WTC11 (cell line): ENCODE measurements at regions not wholly inside any gene's neighbourhood (a gene's known extent, or its start where the extent isn't known, plus 50 kb on each side); places are given as distances from the start of the nearest gene placed in this dataset.

Experiments
- ATAC-seq: fragments of 200-7000 bp; cut with Tn5 transposase; 2 replicates; pipeline ENCODE4 v1.10.0; 2021; ENCODE audit warnings: mild to moderate bottlenecking, moderate library complexity
- CTCF ChIA-PET: fragments of 300-600 bp; sonication (Branson Sonifier 250); formaldehyde crosslinking; loops from one replicate; lab custom pipeline; 2021; ENCODE audit warnings: antibody characterized with exemption; lab: Charles Lee
- POLR2A ChIA-PET: fragments of 350-600 bp; sonication (Branson Sonifier 250); formaldehyde crosslinking; loops from one replicate; lab custom pipeline; 2021; ENCODE audit warnings: antibody characterized with exemption; lab: Charles Lee
- DNase-seq: peaks from one replicate; pipeline ENCODE4 v3.0.0; 2021; ENCODE audit warnings: low spot score
- H3K27ac Mint-ChIP-seq: 2 replicates; pipeline ENCODE4 v1.8.0; 2021; ENCODE audit warnings: mixed read lengths
- H3K27me3 Mint-ChIP-seq: 2 replicates; pipeline ENCODE4 v1.8.0; 2021; ENCODE audit warnings: low read depth, mild to moderate bottlenecking, moderate library complexity, mixed read lengths
- H3K36me3 Mint-ChIP-seq: 2 replicates; pipeline ENCODE4 v1.8.0; 2021; ENCODE audit warnings: mixed read lengths
- H3K4me1 Mint-ChIP-seq: 2 replicates; pipeline ENCODE4 v1.8.0; 2022; ENCODE audit warnings: mixed read lengths
- H3K4me3 Mint-ChIP-seq: 2 replicates; pipeline ENCODE4 v1.8.0; 2021; ENCODE audit warnings: mild to moderate bottlenecking, moderate library complexity, mixed read lengths
- H3K9me3 Mint-ChIP-seq: 2 replicates; pipeline ENCODE4 v1.8.0; 2021; ENCODE audit warnings: mixed read lengths
- EMX1 ChIP-seq: fragments of 250-450 bp; sonication (Bioruptor Pico); IDR thresholded peaks from 2 replicates; pipeline ENCODE4 v1.8.0; 2021; ENCODE audit warnings: mild to moderate bottlenecking
- GTF2I ChIP-seq: fragments of 250-450 bp; sonication (Bioruptor Pico); conservative IDR thresholded peaks from 2 replicates; pipeline ENCODE4 v1.4.0; 2021; ENCODE audit warnings: mild to moderate bottlenecking
- PRRX2 ChIP-seq: fragments of 250-450 bp; sonication (Bioruptor Pico); IDR thresholded peaks from 2 replicates; pipeline ENCODE4 v1.8.0; 2021; ENCODE audit warnings: mild to moderate bottlenecking
- TEAD1 ChIP-seq: sonication (generic); formaldehyde crosslinking; IDR thresholded peaks from 2 replicates; pipeline ENCODE4 v1.8.0; 2022; ENCODE audit warnings: mild to moderate bottlenecking, missing genetic modification reagents
- ZBTB21 ChIP-seq: sonication (generic); formaldehyde crosslinking; IDR thresholded peaks from 2 replicates; pipeline ENCODE4 v1.8.1; 2023; ENCODE audit warnings: mild to moderate bottlenecking, missing genetic modification reagents, borderline replicate concordance
- ZNF121 ChIP-seq: sonication (generic); formaldehyde crosslinking; IDR thresholded peaks from 2 replicates; pipeline ENCODE4 v1.8.0; 2023; ENCODE audit warnings: missing genetic modification reagents
- ZNF232 ChIP-seq: sonication (generic); formaldehyde crosslinking; IDR thresholded peaks from 2 replicates; pipeline ENCODE4 v1.8.0; 2022; ENCODE audit warnings: mild to moderate bottlenecking, missing genetic modification reagents
- TF ChIP-seq, protein P1 (sequence below): fragments of 250-450 bp; sonication (Bioruptor Pico); IDR thresholded peaks from 2 replicates; pipeline ENCODE4 v1.9.0; 2021; ENCODE audit warnings: mild to moderate bottlenecking
- TF ChIP-seq, protein P2 (sequence below): sonication (generic); formaldehyde crosslinking; IDR thresholded peaks from 2 replicates; pipeline ENCODE4 v1.8.1; 2023; ENCODE audit warnings: mild to moderate bottlenecking, missing genetic modification reagents, moderate library complexity
- TF ChIP-seq, protein P3 (sequence below): fragments of 250-450 bp; sonication (Bioruptor Pico); IDR thresholded peaks from 2 replicates; pipeline ENCODE4 v1.9.0; 2021; ENCODE audit warnings: moderate library complexity, mild to moderate bottlenecking, inconsistent platforms, borderline replicate concordance
- TF ChIP-seq, protein P4 (sequence below): sonication (generic); formaldehyde crosslinking; IDR thresholded peaks from 2 replicates; pipeline ENCODE4 v1.8.1; 2022; ENCODE audit warnings: mild to moderate bottlenecking, missing genetic modification reagents, moderate library complexity, borderline replicate concordance
- TF ChIP-seq, protein P5 (sequence below): sonication (generic); formaldehyde crosslinking; IDR thresholded peaks from 2 replicates; pipeline ENCODE4 v1.8.1; 2023; ENCODE audit warnings: mild to moderate bottlenecking, missing genetic modification reagents, moderate library complexity
- TF ChIP-seq, protein P6 (sequence below): fragments of 250-450 bp; sonication (Bioruptor Pico); IDR thresholded peaks from 2 replicates; pipeline ENCODE4 v1.9.0; 2021; ENCODE audit warnings: mild to moderate bottlenecking, borderline replicate concordance
- TF ChIP-seq, protein P7 (sequence below): sonication (generic); formaldehyde crosslinking; IDR thresholded peaks from 2 replicates; pipeline ENCODE4 v1.8.0; 2023; ENCODE audit warnings: missing genetic modification reagents, mild to moderate bottlenecking, borderline replicate concordance
- TF ChIP-seq, protein P8 (sequence below): sonication (generic); formaldehyde crosslinking; IDR thresholded peaks from 2 replicates; pipeline ENCODE4 v1.8.0; 2022; ENCODE audit warnings: mild to moderate bottlenecking, missing genetic modification reagents

DNA sequence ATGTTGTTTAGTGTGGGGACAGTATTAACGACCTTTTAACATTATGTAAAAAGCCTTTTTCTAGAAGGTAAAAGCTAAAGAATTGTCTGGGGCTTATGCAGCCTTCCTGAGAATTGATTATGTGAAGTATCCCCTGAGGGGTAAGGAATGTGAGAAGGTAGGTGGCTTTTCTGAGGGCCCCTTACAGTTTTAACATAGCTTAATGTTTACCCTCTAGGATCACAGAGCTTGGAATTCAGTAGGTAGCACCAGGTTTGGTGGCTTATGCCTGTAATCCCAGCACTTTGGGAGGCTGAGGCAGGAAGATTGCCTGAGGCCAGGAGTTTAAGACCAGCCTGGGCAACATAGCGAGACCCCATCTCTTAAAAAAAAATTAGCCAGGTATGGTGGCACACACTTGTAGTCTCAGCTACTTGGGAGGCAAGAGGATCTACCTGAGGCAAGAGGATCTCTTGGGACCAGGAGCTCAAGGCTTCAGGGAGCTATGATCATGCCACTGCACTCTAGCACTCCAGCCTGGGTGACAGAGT lies 101.3 kb downstream of the OLFM4 start:
- no peak overlapping the region for H3K4me3 Mint-ChIP-seq
- ChIA-PET CTCF (interaction anchor here (1.0 to 2.0 kb wide), 5 partner anchors 22 to 283 kb away, joined by 3 to 7 read pairs (median 5); no protein-coding TSS in a partner anchor), POLR2A (no interaction called here)
- TF ChIP-seq, protein P1, sequence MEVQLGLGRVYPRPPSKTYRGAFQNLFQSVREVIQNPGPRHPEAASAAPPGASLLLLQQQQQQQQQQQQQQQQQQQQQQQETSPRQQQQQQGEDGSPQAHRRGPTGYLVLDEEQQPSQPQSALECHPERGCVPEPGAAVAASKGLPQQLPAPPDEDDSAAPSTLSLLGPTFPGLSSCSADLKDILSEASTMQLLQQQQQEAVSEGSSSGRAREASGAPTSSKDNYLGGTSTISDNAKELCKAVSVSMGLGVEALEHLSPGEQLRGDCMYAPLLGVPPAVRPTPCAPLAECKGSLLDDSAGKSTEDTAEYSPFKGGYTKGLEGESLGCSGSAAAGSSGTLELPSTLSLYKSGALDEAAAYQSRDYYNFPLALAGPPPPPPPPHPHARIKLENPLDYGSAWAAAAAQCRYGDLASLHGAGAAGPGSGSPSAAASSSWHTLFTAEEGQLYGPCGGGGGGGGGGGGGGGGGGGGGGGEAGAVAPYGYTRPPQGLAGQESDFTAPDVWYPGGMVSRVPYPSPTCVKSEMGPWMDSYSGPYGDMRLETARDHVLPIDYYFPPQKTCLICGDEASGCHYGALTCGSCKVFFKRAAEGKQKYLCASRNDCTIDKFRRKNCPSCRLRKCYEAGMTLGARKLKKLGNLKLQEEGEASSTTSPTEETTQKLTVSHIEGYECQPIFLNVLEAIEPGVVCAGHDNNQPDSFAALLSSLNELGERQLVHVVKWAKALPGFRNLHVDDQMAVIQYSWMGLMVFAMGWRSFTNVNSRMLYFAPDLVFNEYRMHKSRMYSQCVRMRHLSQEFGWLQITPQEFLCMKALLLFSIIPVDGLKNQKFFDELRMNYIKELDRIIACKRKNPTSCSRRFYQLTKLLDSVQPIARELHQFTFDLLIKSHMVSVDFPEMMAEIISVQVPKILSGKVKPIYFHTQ = no peak
- TF ChIP-seq EMX1 = no peak
- TF ChIP-seq, protein P2, sequence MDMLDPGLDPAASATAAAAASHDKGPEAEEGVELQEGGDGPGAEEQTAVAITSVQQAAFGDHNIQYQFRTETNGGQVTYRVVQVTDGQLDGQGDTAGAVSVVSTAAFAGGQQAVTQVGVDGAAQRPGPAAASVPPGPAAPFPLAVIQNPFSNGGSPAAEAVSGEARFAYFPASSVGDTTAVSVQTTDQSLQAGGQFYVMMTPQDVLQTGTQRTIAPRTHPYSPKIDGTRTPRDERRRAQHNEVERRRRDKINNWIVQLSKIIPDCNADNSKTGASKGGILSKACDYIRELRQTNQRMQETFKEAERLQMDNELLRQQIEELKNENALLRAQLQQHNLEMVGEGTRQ (CRISPR knock-in tag) = no peak
- no peak for TF ChIP-seq PRRX2 (CRISPR knock-in tag)
- peak; percentile 78; the same call in 1 of the 2 replicates for TF ChIP-seq ZNF121 (CRISPR knock-in tag)
- TF ChIP-seq, protein P3, sequence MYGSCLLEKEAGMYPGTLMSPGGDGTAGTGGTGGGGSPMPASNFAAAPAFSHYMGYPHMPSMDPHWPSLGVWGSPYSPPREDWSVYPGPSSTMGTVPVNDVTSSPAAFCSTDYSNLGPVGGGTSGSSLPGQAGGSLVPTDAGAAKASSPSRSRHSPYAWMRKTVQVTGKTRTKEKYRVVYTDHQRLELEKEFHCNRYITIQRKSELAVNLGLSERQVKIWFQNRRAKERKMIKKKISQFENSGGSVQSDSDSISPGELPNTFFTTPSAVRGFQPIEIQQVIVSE (CRISPR knock-in tag) = no peak
- TF ChIP-seq GTF2I (CRISPR knock-in tag) = peak; percentile 64; the same call in 1 of the 2 replicates
- TF ChIP-seq, all 79 proteins: peak for 2
- Mint-ChIP-seq H3K9me3 (peaks cover 13% of the 10 kb centered on the region), H3K4me1 (peaks cover 8% of the 10 kb centered on the region), H3K27ac (no peak overlapping the region), H3K36me3 (no peaks in the 10 kb centered on the region), H3K27me3 (peaks cover 10% of the 10 kb centered on the region)
- DNase-seq = no peak
- ATAC-seq = peak; percentile 90

DNA sequence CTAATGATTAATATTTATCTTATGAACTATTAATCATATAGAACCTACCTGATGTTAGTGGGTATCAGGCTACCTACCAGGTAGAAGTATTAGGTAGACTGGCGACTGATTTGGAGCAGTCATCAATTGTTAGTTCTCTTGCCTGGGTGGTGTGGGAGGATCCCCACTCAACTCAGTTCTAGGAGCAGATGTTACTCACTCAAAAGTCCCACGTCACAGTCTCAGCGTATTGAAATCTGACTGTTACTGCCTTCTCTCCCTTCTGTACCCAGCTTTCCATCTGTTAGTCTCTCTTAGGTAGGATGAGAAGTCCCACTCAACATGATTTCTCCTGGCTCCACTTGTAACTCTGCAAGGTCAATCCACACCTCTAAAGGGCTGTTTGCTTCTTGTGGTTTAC lies 102.7 kb downstream of the OLFM4 start:
- DNase-seq (no peak), ATAC-seq (no peak)
- H3K27ac Mint-ChIP-seq = no peak overlapping the region
- H3K9me3 Mint-ChIP-seq = peaks cover 13% of the 10 kb centered on the region
- H3K27me3 Mint-ChIP-seq = peaks cover 5% of the 10 kb centered on the region; the same call in 1 of the 2 replicates
- CTCF ChIA-PET = no interaction called here
- H3K4me3 Mint-ChIP-seq = no peak overlapping the region
- no peaks in the 10 kb centered on the region for H3K36me3 Mint-ChIP-seq
- POLR2A ChIA-PET = no interaction called here
- H3K4me1 Mint-ChIP-seq = peaks cover 8% of the 10 kb centered on the region
- TF ChIP-seq ZNF232 (CRISPR knock-in tag) (no peak), ZBTB21 (CRISPR knock-in tag) (no peak), TEAD1 (CRISPR knock-in tag) (no peak), EMX1 (no peak)
- TF ChIP-seq, protein P4, sequence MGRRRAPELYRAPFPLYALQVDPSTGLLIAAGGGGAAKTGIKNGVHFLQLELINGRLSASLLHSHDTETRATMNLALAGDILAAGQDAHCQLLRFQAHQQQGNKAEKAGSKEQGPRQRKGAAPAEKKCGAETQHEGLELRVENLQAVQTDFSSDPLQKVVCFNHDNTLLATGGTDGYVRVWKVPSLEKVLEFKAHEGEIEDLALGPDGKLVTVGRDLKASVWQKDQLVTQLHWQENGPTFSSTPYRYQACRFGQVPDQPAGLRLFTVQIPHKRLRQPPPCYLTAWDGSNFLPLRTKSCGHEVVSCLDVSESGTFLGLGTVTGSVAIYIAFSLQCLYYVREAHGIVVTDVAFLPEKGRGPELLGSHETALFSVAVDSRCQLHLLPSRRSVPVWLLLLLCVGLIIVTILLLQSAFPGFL (CRISPR knock-in tag) = no peak
- TF ChIP-seq, protein P5, sequence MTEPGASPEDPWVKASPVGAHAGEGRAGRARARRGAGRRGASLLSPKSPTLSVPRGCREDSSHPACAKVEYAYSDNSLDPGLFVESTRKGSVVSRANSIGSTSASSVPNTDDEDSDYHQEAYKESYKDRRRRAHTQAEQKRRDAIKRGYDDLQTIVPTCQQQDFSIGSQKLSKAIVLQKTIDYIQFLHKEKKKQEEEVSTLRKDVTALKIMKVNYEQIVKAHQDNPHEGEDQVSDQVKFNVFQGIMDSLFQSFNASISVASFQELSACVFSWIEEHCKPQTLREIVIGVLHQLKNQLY = no peak
- TF ChIP-seq, protein P6, sequence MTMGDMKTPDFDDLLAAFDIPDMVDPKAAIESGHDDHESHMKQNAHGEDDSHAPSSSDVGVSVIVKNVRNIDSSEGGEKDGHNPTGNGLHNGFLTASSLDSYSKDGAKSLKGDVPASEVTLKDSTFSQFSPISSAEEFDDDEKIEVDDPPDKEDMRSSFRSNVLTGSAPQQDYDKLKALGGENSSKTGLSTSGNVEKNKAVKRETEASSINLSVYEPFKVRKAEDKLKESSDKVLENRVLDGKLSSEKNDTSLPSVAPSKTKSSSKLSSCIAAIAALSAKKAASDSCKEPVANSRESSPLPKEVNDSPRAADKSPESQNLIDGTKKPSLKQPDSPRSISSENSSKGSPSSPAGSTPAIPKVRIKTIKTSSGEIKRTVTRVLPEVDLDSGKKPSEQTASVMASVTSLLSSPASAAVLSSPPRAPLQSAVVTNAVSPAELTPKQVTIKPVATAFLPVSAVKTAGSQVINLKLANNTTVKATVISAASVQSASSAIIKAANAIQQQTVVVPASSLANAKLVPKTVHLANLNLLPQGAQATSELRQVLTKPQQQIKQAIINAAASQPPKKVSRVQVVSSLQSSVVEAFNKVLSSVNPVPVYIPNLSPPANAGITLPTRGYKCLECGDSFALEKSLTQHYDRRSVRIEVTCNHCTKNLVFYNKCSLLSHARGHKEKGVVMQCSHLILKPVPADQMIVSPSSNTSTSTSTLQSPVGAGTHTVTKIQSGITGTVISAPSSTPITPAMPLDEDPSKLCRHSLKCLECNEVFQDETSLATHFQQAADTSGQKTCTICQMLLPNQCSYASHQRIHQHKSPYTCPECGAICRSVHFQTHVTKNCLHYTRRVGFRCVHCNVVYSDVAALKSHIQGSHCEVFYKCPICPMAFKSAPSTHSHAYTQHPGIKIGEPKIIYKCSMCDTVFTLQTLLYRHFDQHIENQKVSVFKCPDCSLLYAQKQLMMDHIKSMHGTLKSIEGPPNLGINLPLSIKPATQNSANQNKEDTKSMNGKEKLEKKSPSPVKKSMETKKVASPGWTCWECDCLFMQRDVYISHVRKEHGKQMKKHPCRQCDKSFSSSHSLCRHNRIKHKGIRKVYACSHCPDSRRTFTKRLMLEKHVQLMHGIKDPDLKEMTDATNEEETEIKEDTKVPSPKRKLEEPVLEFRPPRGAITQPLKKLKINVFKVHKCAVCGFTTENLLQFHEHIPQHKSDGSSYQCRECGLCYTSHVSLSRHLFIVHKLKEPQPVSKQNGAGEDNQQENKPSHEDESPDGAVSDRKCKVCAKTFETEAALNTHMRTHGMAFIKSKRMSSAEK (CRISPR knock-in tag) = no peak
- TF ChIP-seq, protein P7, sequence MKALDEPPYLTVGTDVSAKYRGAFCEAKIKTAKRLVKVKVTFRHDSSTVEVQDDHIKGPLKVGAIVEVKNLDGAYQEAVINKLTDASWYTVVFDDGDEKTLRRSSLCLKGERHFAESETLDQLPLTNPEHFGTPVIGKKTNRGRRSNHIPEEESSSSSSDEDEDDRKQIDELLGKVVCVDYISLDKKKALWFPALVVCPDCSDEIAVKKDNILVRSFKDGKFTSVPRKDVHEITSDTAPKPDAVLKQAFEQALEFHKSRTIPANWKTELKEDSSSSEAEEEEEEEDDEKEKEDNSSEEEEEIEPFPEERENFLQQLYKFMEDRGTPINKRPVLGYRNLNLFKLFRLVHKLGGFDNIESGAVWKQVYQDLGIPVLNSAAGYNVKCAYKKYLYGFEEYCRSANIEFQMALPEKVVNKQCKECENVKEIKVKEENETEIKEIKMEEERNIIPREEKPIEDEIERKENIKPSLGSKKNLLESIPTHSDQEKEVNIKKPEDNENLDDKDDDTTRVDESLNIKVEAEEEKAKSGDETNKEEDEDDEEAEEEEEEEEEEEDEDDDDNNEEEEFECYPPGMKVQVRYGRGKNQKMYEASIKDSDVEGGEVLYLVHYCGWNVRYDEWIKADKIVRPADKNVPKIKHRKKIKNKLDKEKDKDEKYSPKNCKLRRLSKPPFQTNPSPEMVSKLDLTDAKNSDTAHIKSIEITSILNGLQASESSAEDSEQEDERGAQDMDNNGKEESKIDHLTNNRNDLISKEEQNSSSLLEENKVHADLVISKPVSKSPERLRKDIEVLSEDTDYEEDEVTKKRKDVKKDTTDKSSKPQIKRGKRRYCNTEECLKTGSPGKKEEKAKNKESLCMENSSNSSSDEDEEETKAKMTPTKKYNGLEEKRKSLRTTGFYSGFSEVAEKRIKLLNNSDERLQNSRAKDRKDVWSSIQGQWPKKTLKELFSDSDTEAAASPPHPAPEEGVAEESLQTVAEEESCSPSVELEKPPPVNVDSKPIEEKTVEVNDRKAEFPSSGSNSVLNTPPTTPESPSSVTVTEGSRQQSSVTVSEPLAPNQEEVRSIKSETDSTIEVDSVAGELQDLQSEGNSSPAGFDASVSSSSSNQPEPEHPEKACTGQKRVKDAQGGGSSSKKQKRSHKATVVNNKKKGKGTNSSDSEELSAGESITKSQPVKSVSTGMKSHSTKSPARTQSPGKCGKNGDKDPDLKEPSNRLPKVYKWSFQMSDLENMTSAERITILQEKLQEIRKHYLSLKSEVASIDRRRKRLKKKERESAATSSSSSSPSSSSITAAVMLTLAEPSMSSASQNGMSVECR (CRISPR knock-in tag) = no peak
- TF ChIP-seq, protein P8, sequence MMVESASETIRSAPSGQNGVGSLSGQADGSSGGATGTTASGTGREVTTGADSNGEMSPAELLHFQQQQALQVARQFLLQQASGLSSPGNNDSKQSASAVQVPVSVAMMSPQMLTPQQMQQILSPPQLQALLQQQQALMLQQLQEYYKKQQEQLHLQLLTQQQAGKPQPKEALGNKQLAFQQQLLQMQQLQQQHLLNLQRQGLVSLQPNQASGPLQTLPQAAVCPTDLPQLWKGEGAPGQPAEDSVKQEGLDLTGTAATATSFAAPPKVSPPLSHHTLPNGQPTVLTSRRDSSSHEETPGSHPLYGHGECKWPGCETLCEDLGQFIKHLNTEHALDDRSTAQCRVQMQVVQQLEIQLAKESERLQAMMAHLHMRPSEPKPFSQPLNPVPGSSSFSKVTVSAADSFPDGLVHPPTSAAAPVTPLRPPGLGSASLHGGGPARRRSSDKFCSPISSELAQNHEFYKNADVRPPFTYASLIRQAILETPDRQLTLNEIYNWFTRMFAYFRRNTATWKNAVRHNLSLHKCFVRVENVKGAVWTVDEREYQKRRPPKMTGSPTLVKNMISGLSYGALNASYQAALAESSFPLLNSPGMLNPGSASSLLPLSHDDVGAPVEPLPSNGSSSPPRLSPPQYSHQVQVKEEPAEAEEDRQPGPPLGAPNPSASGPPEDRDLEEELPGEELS (CRISPR knock-in tag) = no peak
